ENCODE measurements at regions not wholly inside any gene's neighbourhood (a gene's known extent, or its start where the extent isn't known, plus 50 kb on each side); places are given as distances from the start of the nearest gene placed in this dataset.

GRCh38 chr1:4595341-4596225 is 58.8 kb upstream of the AJAP1 start:
- TF ChIP-seq CTCF (IDR thresholded peaks at IDR 0.05; ENCODE audit: borderline replicate concordance, extremely low read depth, low read length, poor library complexity, severe bottlenecking) (no peak), EZH2 (IDR thresholded peaks at IDR 0.05; ENCODE audit: borderline replicate concordance, low read depth, low read length, severe bottlenecking) (no peak)

All from DND-41 (cell line).